Esophagus squamous epithelium (tissue), 5 donors: ENCODE measurements at regions not wholly inside any gene's neighbourhood (a gene's known extent, or its start where the extent isn't known, plus 50 kb on each side); places are given as distances from the start of the nearest gene placed in this dataset.

Experiments used
- DNase-seq: peaks from one replicate; lab custom pipeline; 2025; lab: John Stamatoyannopoulos, UW
- H3K27ac ChIP-seq, 4 donors: fragments of 200-600 bp; sonication (generic); one replicate each; pipeline ENCODE4 v1.5.1; 2016 to 2019; ENCODE audit warnings: mild to moderate bottlenecking in 1 of 4
- H3K27me3 ChIP-seq, 4 donors: fragments of 200-600 bp; sonication (generic); 1 replicate in 3 of 4; 2 replicates in 1 of 4; pipeline versions ENCODE4 v1.5.1 to v1.6.0; 2017 to 2021; ENCODE audit warnings: antibody characterized with exemption in 1 of 4
- H3K36me3 ChIP-seq, 3 donors: fragments of 200-600 bp; sonication (generic); one replicate each; pipeline ENCODE4 v1.5.1; 2016 to 2019
- H3K4me1 ChIP-seq, 3 donors: fragments of 200-600 bp; sonication (generic); one replicate each; pipeline ENCODE4 v1.5.1; 2017 to 2019
- H3K4me3 ChIP-seq, 4 donors: fragments of 200-600 bp; sonication (generic); 1 replicate in 3 of 4; 2 replicates in 1 of 4; pipeline ENCODE4 v1.5.1; 2016 to 2019; ENCODE audit warnings: mild to moderate bottlenecking in 2 of 4, moderate library complexity in 1 of 4
- H3K9me3 ChIP-seq, 3 donors: fragments of 200-600 bp; sonication (generic); one replicate each; pipeline ENCODE4 v1.5.1; 2016 to 2019
- POLR2A ChIP-seq, 4 donors: fragments of 450-650 bp; IDR thresholded peaks; one replicate each; pipeline ENCODE4 v1.6.1; 2017; ENCODE audit warnings: antibody characterized with exemption in 4 of 4, mild to moderate bottlenecking in 4 of 4, moderate library complexity in 3 of 4
- WGBS, 2 donors: methylation state at CpG; one replicate each; pipeline ENCODE4 v1.1.5; 2018; 5-methylcytosine and 5-hydroxymethylcytosine counted together
- intact Hi-C: fragments of 100-400 bp; cut with DNase I; formaldehyde crosslinking; loops from one replicate; pipeline ENCODE4 v1.15.0; 2022
- TF ChIP-seq, protein P1 (sequence below), 6 experiments: fragments of 450-650 bp in 4 of 6; fragments of 200-600 bp in 2 of 6; sonication (generic) in 2 of 6; IDR thresholded peaks; one replicate each; pipeline ENCODE4 v1.5.1; 2016 to 2019; ENCODE audit warnings: antibody characterized with exemption in 6 of 6, mild to moderate bottlenecking in 4 of 6, moderate library complexity in 4 of 6
- donor health status: DM: yes; HTN: yes; CAD: no.

DNA sequence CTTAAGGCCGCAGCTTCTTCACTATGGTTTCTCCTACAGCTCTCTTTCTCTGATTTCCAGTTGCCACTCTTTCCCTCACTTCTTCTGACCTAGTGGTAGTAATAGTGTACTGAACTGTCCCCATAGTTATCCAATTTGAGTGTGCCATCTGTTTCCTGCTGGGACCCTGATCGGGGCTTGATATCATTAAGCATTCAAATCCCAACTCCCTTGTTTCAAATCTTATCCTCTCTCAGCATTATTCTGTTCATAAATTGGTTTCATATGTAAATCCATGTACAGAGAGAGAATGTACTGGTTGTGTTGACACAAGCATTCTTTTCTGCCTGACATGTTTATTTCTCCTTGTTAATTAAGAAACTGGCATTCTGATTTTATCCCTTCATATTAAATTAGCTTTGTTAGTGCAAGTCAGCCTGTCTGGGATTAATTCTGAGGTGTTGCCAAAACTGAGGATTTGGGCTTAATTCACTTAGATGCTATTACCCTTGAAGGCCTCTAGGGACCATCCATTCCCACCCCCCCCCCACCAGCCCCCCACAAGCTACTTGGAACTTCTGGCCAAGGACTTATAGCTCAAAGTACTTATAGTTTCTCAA is 84.6 kb upstream of the PROKR2 start:
- Histone ChIP-seq H3K4me3 (no peak overlapping the region), H3K9me3 (peaks cover 0 to 9% (median 0%) of the 10 kb centered on the region in 3 donors), H3K27me3 (no peaks in the 10 kb centered on the region), H3K36me3 (no peaks in the 10 kb centered on the region), H3K27ac (no peak overlapping the region), H3K4me1 (no peaks in the 10 kb centered on the region)
- 63 to 75% methylated on average over 2 of the region's 2 CpGs for WGBS, 2 donors
- intact Hi-C loops: no loop called here
- no peak for DNase-seq
- TF ChIP-seq, protein P1, sequence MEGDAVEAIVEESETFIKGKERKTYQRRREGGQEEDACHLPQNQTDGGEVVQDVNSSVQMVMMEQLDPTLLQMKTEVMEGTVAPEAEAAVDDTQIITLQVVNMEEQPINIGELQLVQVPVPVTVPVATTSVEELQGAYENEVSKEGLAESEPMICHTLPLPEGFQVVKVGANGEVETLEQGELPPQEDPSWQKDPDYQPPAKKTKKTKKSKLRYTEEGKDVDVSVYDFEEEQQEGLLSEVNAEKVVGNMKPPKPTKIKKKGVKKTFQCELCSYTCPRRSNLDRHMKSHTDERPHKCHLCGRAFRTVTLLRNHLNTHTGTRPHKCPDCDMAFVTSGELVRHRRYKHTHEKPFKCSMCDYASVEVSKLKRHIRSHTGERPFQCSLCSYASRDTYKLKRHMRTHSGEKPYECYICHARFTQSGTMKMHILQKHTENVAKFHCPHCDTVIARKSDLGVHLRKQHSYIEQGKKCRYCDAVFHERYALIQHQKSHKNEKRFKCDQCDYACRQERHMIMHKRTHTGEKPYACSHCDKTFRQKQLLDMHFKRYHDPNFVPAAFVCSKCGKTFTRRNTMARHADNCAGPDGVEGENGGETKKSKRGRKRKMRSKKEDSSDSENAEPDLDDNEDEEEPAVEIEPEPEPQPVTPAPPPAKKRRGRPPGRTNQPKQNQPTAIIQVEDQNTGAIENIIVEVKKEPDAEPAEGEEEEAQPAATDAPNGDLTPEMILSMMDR (IDR thresholded peaks at IDR 0.05): no peak
- TF ChIP-seq POLR2A (IDR thresholded peaks at IDR 0.05): no peak

DNA sequence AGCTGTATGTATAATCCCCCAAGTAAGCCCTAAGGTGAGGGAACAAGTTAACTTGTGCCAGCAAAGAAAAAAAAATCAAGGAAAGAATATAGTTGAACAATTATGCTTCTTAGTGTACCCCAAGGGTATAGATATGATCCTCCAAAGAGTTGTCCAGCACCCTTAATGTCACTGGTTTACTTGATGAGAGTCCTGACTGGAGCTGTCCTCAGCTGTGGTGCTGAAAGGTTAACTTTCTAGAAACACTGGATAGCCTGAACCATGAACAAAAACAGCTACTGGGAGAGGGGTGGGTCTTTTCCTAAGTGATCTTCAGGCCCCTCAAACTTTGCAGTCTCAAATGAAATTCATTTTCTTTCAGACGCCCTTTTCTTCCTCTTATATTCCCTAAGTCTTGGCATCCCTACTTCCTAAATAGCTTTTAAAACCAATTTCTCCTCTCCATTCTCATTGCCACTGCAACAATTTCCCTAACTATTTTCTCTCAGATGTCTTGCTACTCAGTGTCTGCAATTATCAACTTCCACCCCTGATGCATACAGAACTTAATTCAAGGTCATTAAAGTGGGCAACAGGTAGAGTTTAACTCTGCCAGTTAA is 83.5 kb upstream of the PROKR2 start:
- no peaks in the 10 kb centered on the region for H3K36me3 ChIP-seq
- TF ChIP-seq, protein P1 (IDR thresholded peaks at IDR 0.05): no peak
- TF ChIP-seq POLR2A (IDR thresholded peaks at IDR 0.05): no peak
- peaks cover 0 to 9% (median 0%) of the 10 kb centered on the region in 3 donors for H3K9me3 ChIP-seq
- intact Hi-C loops: no loop called here
- H3K4me3 ChIP-seq: no peak overlapping the region
- no peak for DNase-seq
- H3K27ac ChIP-seq: no peak overlapping the region
- WGBS, 2 donors: 36 to 48% methylated on average over 1 of the region's 1 CpG
- H3K4me1 ChIP-seq: no peaks in the 10 kb centered on the region
- no peaks in the 10 kb centered on the region for H3K27me3 ChIP-seq

DNA sequence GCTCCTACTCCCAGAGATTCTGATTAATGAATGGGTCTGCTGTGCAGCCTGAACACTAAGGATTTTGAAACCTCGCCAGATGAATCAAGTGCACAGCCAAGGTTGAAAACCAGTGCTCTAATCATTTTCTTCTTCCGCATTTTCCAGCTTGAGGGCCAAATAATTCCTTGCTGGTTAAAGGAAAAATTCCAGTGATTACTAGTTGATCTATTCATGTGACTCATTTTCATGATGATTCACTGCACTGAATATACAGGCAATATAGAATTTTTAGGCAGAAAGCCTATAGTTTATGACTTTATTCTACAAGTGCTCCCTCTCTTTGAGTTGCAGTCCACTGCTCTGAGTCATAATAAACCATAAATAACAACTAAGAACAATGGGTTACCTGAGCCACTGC is 80.6 kb upstream of the PROKR2 start:
- no peak for TF ChIP-seq POLR2A (IDR thresholded peaks at IDR 0.05)
- TF ChIP-seq, protein P1 (IDR thresholded peaks at IDR 0.05): no peak
- Histone ChIP-seq H3K27me3 (no peaks in the 10 kb centered on the region), H3K9me3 (peaks cover 0 to 4% (median 0%) of the 10 kb centered on the region in 3 donors), H3K4me1 (no peaks in the 10 kb centered on the region), H3K36me3 (no peaks in the 10 kb centered on the region), H3K4me3 (no peak overlapping the region), H3K27ac (no peak overlapping the region)
- 58 to 67% methylated on average over 2 of the region's 2 CpGs for WGBS, 2 donors
- intact Hi-C loops: no loop called here
- DNase-seq: no peak

DNA sequence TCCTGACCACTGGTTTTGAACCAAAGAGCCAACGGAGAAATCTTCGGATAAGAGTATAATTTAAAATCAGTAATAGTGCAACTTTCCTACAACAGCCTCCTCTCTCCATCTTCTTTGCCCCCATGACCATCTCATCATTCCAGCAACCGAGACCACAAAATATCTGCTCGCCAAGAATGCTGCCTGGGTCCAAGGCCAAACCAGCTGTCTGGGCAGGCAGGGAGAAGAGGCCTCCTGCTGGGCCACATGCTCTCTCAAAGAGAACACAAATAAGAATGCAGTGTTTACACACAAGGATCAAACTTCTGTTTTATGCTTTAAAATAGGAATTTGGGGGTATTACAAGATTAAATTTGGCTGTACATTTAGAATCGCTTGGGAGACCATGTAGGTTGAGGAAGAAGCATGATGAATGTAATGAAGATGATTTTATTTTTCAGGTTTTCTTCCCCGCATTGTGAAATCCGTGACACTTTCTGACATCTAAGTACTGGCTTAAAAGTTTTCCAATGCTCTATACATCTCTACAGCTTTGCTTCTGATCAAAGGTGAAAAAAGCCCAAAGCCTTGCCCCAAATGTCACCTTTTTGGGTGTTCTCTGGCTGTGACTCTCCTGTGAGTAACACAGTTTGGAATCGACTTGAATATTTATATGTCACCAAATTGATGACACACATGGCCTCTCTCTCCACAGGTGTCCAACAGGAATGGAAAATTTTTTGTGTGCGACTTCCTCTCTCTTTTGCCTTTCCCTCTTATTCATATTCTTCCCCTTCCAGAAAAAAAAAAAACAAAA is 79.4 kb upstream of the PROKR2 start:
- no peak overlapping the region for H3K4me3 ChIP-seq
- TF ChIP-seq, protein P1 (IDR thresholded peaks at IDR 0.05): no peak
- TF ChIP-seq POLR2A (IDR thresholded peaks at IDR 0.05): no peak
- H3K27me3 ChIP-seq: no peaks in the 10 kb centered on the region
- no peak overlapping the region for H3K27ac ChIP-seq
- intact Hi-C loops: no loop called here
- 57 to 64% methylated on average over 7 to 9 of the region's 9 CpGs for WGBS, 2 donors
- no peaks in the 10 kb centered on the region for H3K9me3 ChIP-seq
- DNase-seq: no peak
- H3K36me3 ChIP-seq: no peaks in the 10 kb centered on the region
- H3K4me1 ChIP-seq: no peaks in the 10 kb centered on the region
